CD4-positive, alpha-beta memory T cell (primary cell): ENCODE measurements at regions not wholly inside any gene's neighbourhood (a gene's known extent, or its start where the extent isn't known, plus 50 kb on each side); places are given as distances from the start of the nearest gene placed in this dataset.

Source experiments
- CTCF ChIA-PET: fragments of 350-600 bp; sonication (Branson Sonifier 250); formaldehyde crosslinking; loops from one replicate; lab custom pipeline; 2021; ENCODE audit warnings: inconsistent platforms; ENCODE audit not compliant: partially characterized antibody; lab: Charles Lee
- POLR2A ChIA-PET: fragments of 350-600 bp; sonication (Branson Sonifier 250); formaldehyde crosslinking; loops from one replicate; lab custom pipeline; 2021; ENCODE audit not compliant: partially characterized antibody; lab: Charles Lee
- DNase-seq, 5 donors: peaks; one replicate each; pipeline versions ENCODE4 v3.0.0 to v3.0.0-alpha.2; 2020 to 2022; ENCODE audit warnings: mixed read lengths in 1 of 5
- H3K27ac ChIP-seq: one replicate; pipeline ENCODE4 v1.7.0; 2013; ENCODE audit warnings: low read depth, low read length
- H3K27me3 ChIP-seq: 2 replicates; pipeline ENCODE4 v1.7.0; 2013; ENCODE audit warnings: mild to moderate bottlenecking, low read length, moderate library complexity; ENCODE audit not compliant: insufficient read depth
- H3K36me3 ChIP-seq: 2 replicates; pipeline ENCODE4 v1.7.0; 2013; ENCODE audit warnings: mild to moderate bottlenecking, low read length, moderate library complexity; ENCODE audit not compliant: insufficient read depth
- H3K4me1 ChIP-seq: 2 replicates; pipeline ENCODE4 v1.7.0; 2013; ENCODE audit warnings: mild to moderate bottlenecking, low read length, moderate library complexity; ENCODE audit not compliant: insufficient read depth
- H3K4me3 ChIP-seq, 2 donors: one replicate each; pipeline ENCODE4 v1.7.0; 2013; ENCODE audit warnings: low read length in 2 of 2, mild to moderate bottlenecking in 1 of 2
- H3K9me3 ChIP-seq, 2 donors: one replicate each; pipeline ENCODE4 v1.7.0; 2013; ENCODE audit warnings: low read length in 2 of 2, control low read depth in 1 of 2; ENCODE audit not compliant: control insufficient read depth in 1 of 2
- H3K27ac Mint-ChIP-seq, 7 donors: one replicate each; pipeline ENCODE4 v1.8.0; 2020 to 2021; ENCODE audit warnings: mixed read lengths in 7 of 7, mild to moderate bottlenecking in 6 of 7, inconsistent platforms in 3 of 7, moderate library complexity in 3 of 7
- H3K27me3 Mint-ChIP-seq, 2 donors: one replicate each; pipeline ENCODE4 v1.8.0; 2020 to 2021; ENCODE audit warnings: mixed read lengths in 2 of 2
- H3K36me3 Mint-ChIP-seq, 2 donors: one replicate each; pipeline ENCODE4 v1.8.0; 2020 to 2021; ENCODE audit warnings: mixed read lengths in 2 of 2, inconsistent platforms in 1 of 2, mild to moderate bottlenecking in 1 of 2
- H3K4me1 Mint-ChIP-seq, 4 donors: one replicate each; pipeline ENCODE4 v1.8.0; 2020 to 2021; ENCODE audit warnings: mixed read lengths in 4 of 4, mild to moderate bottlenecking in 1 of 4
- H3K4me3 Mint-ChIP-seq, 8 donors: one replicate each; pipeline ENCODE4 v1.8.0; 2020 to 2021; ENCODE audit warnings: mixed read lengths in 8 of 8, mild to moderate bottlenecking in 7 of 8, moderate library complexity in 6 of 8, inconsistent platforms in 3 of 8
- H3K9me3 Mint-ChIP-seq, 8 donors: one replicate each; pipeline ENCODE4 v1.8.0; 2020 to 2021; ENCODE audit warnings: mixed read lengths in 8 of 8, mild to moderate bottlenecking in 5 of 8, inconsistent platforms in 3 of 8, moderate library complexity in 1 of 8
- intact Hi-C: fragments of 100-400 bp; cut with micrococcal nuclease; formaldehyde crosslinking; loops from one replicate; pipeline ENCODE4 v1.15.1; 2023

DNA sequence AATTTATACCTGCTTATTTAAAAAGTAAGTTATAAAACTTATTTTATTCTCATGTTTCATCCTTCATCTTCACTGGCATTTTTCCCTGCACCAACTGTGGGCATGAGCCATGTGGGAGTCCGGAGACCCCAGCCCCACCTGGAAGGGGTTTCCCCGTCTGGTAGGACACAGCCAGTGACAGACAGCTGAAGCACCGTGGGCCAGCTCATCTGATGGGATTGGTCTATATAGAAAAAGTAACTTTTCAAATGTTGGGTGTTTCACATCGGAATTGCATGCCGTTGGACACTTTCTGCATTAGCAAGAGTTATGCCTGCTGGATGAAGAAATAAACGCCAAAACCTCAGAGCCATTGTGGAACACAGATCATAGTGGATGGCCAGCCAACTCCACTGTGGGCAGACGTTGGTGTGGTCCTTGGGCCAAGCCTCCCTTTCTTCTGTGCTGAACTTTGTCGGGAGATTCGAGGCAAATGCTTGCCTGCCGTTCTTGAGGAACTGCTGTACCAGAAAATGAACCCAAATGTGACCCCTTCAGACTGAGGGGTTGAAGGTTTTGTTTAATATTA is 1329.3 kb downstream of the TBC1D22A start:
- intact Hi-C loops, result no loop called here
- Mint-ChIP-seq H3K36me3 (no peaks in the 10 kb centered on the region), H3K9me3 (no peaks in the 10 kb centered on the region), H3K27ac (no peak overlapping the region), H3K27me3 (peaks cover 1 to 7% of the 10 kb centered on the region in 2 donors), H3K4me3 (no peak overlapping the region), H3K4me1 (peaks cover 0 to 6% (median 0%) of the 10 kb centered on the region in 4 donors)
- H3K36me3 ChIP-seq, result no peaks in the 10 kb centered on the region
- H3K27me3 ChIP-seq, result no peaks in the 10 kb centered on the region
- ChIA-PET POLR2A (no interaction called here), CTCF (no interaction called here)
- H3K9me3 ChIP-seq, result no peaks in the 10 kb centered on the region
- H3K27ac ChIP-seq, result no peak overlapping the region
- no peak overlapping the region for H3K4me3 ChIP-seq
- H3K4me1 ChIP-seq, result no peaks in the 10 kb centered on the region
- no peak for DNase-seq

DNA sequence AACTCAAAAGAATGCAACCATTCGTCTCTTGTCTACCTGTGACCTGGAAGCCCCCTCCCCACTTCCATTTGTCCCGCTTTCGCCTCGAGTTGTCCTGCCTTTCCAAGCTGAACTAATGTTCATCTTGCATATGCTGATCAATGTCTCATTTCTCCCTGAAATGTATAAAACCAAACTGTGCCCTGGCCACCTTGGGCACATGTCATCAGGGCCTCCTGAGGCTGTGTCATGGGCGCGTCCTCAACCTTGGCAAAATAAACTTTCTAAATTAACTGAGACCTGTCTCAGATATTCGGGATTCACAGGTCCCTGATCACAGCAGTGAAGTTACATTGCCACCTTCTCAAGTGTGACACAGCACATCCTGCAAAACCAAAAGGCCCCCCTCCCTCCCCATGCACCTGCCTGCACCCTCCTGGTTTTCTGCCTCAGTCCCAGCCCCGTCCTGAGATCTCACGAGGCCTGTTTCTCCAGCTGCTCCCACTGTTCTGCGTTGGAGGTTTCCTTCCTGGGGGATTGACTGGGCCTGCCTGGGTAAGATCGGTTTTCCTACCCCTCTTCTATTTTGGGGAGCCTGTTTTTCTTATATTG is 1328.7 kb downstream of the TBC1D22A start:
- H3K36me3 Mint-ChIP-seq, result no peaks in the 10 kb centered on the region
- peaks cover 0 to 6% (median 0%) of the 10 kb centered on the region in 4 donors for H3K4me1 Mint-ChIP-seq
- Histone ChIP-seq H3K27me3 (no peaks in the 10 kb centered on the region), H3K4me3 (no peak overlapping the region), H3K9me3 (no peaks in the 10 kb centered on the region), H3K4me1 (no peaks in the 10 kb centered on the region), H3K27ac (no peak overlapping the region), H3K36me3 (no peaks in the 10 kb centered on the region)
- ChIA-PET POLR2A (no interaction called here), CTCF (no interaction called here)
- no peak for DNase-seq
- peaks cover 1 to 7% of the 10 kb centered on the region in 2 donors for H3K27me3 Mint-ChIP-seq
- no peak overlapping the region for H3K4me3 Mint-ChIP-seq
- no peak overlapping the region for H3K27ac Mint-ChIP-seq
- H3K9me3 Mint-ChIP-seq, result no peaks in the 10 kb centered on the region
- intact Hi-C loops, result no loop called here

DNA sequence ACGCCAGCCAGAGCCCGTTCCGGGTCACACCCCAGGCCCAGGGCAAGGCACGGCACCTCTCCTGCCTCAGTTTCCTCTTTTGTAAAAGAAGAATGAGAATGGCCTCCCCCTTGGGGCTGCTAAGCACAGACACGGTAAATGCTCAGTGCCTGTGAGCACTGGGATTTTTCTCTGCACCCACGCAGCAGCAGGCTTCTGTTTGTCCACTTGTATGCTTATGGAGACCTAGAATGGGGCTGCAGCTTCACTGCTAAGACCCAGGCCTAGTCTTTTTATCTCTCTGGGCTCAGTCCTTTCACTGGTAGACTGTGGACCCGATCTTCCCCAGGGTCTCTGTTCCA is 1327.9 kb downstream of the TBC1D22A start:
- Histone ChIP-seq H3K4me1 (no peaks in the 10 kb centered on the region), H3K4me3 (no peak overlapping the region), H3K27me3 (no peaks in the 10 kb centered on the region), H3K27ac (no peak overlapping the region), H3K36me3 (no peaks in the 10 kb centered on the region), H3K9me3 (no peaks in the 10 kb centered on the region)
- H3K4me3 Mint-ChIP-seq, result no peak overlapping the region
- intact Hi-C loops, result no loop called here
- H3K27me3 Mint-ChIP-seq, result peaks cover 3 to 6% of the 10 kb centered on the region in 2 donors
- no peak for DNase-seq
- no peaks in the 10 kb centered on the region for H3K36me3 Mint-ChIP-seq
- H3K4me1 Mint-ChIP-seq, result peaks cover 0 to 4% (median 0%) of the 10 kb centered on the region in 4 donors
- no peak overlapping the region for H3K27ac Mint-ChIP-seq
- H3K9me3 Mint-ChIP-seq, result no peaks in the 10 kb centered on the region
- CTCF ChIA-PET, result no interaction called here
- POLR2A ChIA-PET, result no interaction called here

DNA sequence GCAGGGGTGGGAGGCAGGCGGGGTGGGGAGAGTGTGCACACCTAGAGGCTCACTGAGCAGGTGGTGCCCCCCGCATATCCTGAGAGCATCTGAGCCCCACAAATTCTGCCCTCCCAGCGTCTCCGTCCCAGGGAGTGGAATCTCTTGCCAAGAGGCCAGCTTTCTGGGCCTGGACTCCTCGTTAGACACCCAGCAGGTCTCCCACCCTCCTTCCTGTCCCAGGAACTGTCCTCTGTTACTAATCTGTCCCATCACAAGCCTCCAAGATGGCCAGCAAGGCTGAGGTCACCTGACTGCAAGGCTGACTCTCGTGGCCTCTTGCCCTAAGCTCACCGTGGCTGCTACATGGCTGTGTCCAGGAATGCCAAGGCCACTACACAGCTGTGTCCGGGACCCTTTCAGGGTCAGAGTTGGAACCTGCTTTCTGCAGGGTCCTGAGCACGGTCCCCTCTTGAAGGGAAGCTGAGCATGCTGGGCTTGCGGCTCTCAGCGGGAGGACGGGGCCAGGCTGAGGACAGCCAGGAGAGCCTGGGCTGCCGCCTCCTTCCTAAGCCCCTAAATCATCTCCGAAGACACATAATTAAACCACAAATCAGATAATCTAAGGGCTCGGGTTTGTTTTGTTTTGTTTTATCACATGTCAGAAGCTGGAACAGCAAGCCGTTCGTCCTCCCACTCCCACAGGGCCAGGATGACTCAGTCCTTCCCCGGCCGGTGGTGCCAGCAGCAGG is 1327.3 kb downstream of the TBC1D22A start:
- Mint-ChIP-seq H3K27me3 (peaks cover 3% of the 10 kb centered on the region in 2 donors), H3K27ac (no peak overlapping the region), H3K36me3 (no peaks in the 10 kb centered on the region), H3K9me3 (no peaks in the 10 kb centered on the region), H3K4me3 (no peak overlapping the region), H3K4me1 (no peaks in the 10 kb centered on the region)
- Histone ChIP-seq H3K27me3 (no peaks in the 10 kb centered on the region), H3K4me3 (no peak overlapping the region), H3K27ac (no peak overlapping the region), H3K36me3 (no peaks in the 10 kb centered on the region), H3K9me3 (no peaks in the 10 kb centered on the region), H3K4me1 (no peaks in the 10 kb centered on the region)
- DNase-seq, result no peak
- intact Hi-C loops, result no loop called here
- ChIA-PET CTCF (no interaction called here), POLR2A (no interaction called here)

DNA sequence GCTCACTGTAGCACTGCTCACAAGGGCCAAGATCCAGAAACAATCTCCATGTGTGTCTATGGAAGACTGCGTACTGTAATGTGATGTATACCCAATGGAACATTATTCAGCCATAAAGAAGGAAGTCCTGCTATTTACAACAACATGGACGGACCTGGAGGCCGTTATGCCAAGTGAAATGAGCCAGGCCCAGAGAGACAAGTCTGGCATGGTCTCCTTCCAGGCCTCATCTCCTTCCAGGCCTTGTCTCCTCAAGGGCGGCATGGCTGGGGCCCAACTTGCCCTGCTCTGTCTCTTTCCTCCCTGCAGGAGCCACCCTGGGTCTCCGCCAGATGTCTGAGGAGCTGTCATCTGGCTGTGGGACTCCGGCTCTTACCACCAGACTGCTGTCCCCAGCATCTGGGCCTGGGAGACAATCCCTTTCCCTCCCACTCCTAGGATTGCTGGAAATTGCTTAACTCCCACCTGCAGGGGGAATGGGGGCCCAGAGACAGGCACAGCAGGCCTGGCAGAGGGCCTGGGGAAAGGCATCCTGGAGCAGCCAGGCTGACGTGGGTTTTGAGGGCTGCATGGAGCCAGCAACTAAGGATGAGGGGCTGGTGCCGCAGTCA is 1326.6 kb downstream of the TBC1D22A start:
- CTCF ChIA-PET, result no interaction called here
- peaks cover 3% of the 10 kb centered on the region in 2 donors for H3K27me3 Mint-ChIP-seq
- intact Hi-C loops, result no loop called here
- Histone ChIP-seq H3K9me3 (no peaks in the 10 kb centered on the region), H3K4me1 (peaks cover 6% of the 10 kb centered on the region), H3K4me3 (no peak overlapping the region), H3K27me3 (no peaks in the 10 kb centered on the region), H3K36me3 (no peaks in the 10 kb centered on the region), H3K27ac (no peak overlapping the region)
- peaks cover 5 to 7% (median 6%) of the 10 kb centered on the region in 4 donors for H3K4me1 Mint-ChIP-seq
- H3K27ac Mint-ChIP-seq, result peak overlapping the region in 1 of 7 donors; percentile 42
- no peaks in the 10 kb centered on the region for H3K36me3 Mint-ChIP-seq
- H3K9me3 Mint-ChIP-seq, result peaks cover 0 to 2% (median 0%) of the 10 kb centered on the region in 8 donors
- no peak for DNase-seq
- no peak overlapping the region for H3K4me3 Mint-ChIP-seq
- POLR2A ChIA-PET, result no interaction called here

DNA sequence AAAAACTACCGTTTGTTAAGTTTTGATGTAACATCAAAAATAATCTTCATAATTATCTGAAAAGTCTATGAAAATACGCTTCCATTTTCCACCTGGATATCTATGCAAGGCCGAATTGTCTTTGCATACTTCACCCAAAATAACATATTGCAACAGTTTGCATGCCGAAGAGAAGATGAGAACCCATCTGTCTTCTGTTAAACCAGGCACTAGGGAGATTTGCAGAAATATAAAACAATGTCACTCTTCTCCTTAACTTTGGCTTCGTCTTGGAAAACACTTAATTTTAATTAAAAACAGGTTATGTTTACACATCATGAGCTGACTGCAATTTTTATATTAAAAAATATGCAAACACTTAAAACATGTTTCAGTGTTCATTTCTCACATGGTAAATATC is 1325.8 kb downstream of the TBC1D22A start:
- intact Hi-C loops, result no loop called here
- no peak overlapping the region for H3K4me3 ChIP-seq
- no peaks in the 10 kb centered on the region for H3K9me3 ChIP-seq
- DNase-seq, result no peak
- H3K4me1 ChIP-seq, result peaks cover 7% of the 10 kb centered on the region
- Mint-ChIP-seq H3K27me3 (peaks cover 3% of the 10 kb centered on the region in 2 donors), H3K4me3 (no peak overlapping the region), H3K27ac (no peak overlapping the region), H3K36me3 (no peaks in the 10 kb centered on the region), H3K4me1 (peaks cover 5 to 9% (median 7%) of the 10 kb centered on the region in 4 donors), H3K9me3 (peaks cover 0 to 2% (median 0%) of the 10 kb centered on the region in 8 donors)
- CTCF ChIA-PET, result no interaction called here
- POLR2A ChIA-PET, result no interaction called here
- H3K27ac ChIP-seq, result no peak overlapping the region
- H3K36me3 ChIP-seq, result no peaks in the 10 kb centered on the region
- H3K27me3 ChIP-seq, result no peaks in the 10 kb centered on the region

DNA sequence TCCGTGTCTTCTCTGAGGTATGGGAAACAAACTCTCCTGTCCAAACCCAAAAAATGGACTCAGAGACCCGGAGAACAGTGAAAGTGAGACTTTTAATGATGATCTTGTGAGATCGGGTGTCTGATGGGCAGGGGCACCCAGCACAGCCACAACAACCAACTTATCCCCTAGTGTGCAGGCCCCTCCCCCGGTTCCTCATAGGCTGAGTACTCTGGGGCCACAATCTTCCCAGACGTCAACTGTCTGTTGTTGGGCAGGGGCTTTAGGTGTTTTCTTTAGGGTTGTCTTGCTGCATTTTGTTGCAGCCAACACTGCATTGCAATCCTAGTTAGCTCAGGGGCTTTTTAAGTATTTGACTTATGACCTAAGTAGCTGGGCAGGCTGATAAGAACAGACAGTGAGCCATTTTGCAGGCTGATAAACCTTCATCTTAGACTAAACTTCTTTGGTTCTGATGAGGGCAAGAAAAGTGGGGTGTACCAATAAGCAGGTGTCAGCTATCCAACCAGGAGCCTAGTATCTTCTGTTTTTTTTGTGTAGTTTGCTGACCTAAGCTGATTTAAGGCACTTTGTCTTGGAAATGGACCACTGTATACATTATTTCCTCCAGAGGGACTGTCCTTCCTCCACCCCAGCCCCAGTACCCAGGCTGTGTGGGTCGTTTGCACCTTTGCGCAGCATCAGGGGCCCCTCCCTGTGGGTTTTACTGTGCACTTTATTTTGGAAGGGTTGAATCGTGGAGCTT is 1323.6 kb downstream of the TBC1D22A start:
- H3K4me1 ChIP-seq, result peaks cover 7% of the 10 kb centered on the region
- intact Hi-C loops, result no loop called here
- no peak overlapping the region for H3K4me3 Mint-ChIP-seq
- H3K9me3 Mint-ChIP-seq, result peaks cover 0 to 3% (median 0%) of the 10 kb centered on the region in 8 donors
- peaks cover 3% of the 10 kb centered on the region in 2 donors for H3K27me3 Mint-ChIP-seq
- H3K4me3 ChIP-seq, result no peak overlapping the region
- H3K4me1 Mint-ChIP-seq, result peaks cover 5 to 9% (median 7%) of the 10 kb centered on the region in 4 donors
- CTCF ChIA-PET, result no interaction called here
- H3K36me3 ChIP-seq, result no peaks in the 10 kb centered on the region
- H3K27ac Mint-ChIP-seq, result no peak overlapping the region
- no peak for DNase-seq
- no peak overlapping the region for H3K27ac ChIP-seq
- H3K36me3 Mint-ChIP-seq, result no peaks in the 10 kb centered on the region
- no peaks in the 10 kb centered on the region for H3K27me3 ChIP-seq
- POLR2A ChIA-PET, result no interaction called here
- no peaks in the 10 kb centered on the region for H3K9me3 ChIP-seq
